ENCODE measurements at regions not wholly inside any gene's neighbourhood (a gene's known extent, or its start where the extent isn't known, plus 50 kb on each side); places are given as distances from the start of the nearest gene placed in this dataset.

DNA sequence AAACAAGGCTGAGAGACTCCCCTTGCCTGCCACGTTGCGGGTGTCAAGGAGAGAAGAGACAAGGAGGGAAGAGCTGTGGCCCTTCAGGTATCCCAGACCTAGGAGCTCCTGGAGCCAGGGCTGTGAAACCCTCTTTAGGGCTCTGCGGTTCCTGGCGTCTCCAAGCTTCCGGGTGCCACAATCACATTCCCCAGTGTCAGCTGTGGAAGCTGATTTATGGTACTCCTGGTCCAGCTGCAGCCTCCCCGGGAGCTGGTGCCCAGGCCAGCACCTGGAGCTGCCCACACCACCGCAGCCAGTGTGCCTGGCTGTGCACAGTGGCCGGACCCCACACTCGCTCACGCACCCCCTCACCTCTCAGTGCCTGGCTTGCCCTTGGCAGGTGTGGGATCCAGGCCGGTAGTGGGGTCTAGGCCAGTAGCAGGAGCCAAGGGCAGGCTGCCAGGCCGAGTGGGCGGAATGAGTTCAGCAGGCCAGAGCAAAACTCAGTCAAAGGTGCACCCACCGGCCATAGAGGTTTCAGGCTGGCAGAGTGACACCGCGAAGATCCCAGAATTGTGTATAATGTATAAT lies 58.9 kb upstream of the L3MBTL3 start:
- CTCF ChIA-PET: no interaction called here
- DNase-seq: no peak

DNA sequence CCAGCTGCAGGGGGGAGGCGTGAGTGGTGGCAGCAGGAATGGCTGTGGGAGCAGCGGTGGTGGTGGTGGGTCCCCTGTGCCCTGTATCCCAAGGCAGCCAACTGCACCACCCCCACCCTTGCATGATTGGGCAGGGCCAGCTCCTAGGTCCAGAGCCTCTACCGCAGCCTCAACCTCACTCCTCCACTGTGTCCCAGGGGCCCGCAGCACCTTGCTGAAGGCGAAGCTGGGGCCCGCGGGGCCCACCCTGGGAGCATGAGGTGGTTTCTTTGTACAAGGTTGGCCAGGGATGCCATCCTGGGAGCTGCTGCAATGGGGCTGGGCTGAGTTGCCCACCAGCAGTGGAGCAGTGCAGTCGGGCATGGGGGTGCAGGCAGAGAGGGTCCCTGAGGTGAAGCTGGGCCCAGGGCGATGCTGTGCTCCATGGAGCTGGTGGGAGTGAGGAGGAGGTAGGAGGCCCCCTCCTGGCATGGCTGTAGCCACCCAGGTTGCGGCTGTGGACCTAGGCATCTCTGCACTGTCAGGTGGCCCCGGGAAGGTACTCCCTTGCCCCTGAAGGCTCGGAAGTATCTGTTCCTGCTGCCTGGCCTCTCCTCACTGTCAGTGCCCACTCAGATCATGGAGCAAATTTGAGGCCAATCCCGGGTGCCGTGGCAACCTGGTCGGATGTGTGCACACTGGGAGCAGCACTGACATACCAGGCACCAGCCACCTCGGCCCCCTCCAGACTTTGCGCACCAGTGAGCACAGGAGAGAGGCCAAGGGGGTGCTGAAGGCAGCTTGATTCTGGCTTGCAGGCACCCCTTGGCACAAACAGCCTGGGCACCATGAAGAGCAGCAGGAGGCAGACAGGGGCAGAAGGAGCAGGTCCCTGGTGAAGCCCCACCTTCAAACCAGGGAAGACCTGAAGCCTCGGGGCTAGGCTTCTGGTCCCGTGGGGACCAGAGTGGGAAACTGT lies 60.2 kb upstream of the L3MBTL3 start:
- TF ChIP-seq EZH2 (IDR thresholded peaks at IDR 0.05; ENCODE audit: low read length, unreplicated experiment): no peak
- no peak for TF ChIP-seq EZH2phosphoT487 (IDR thresholded peaks at IDR 0.05; ENCODE audit: borderline replicate concordance, low read length)
- TF ChIP-seq, protein P1, sequence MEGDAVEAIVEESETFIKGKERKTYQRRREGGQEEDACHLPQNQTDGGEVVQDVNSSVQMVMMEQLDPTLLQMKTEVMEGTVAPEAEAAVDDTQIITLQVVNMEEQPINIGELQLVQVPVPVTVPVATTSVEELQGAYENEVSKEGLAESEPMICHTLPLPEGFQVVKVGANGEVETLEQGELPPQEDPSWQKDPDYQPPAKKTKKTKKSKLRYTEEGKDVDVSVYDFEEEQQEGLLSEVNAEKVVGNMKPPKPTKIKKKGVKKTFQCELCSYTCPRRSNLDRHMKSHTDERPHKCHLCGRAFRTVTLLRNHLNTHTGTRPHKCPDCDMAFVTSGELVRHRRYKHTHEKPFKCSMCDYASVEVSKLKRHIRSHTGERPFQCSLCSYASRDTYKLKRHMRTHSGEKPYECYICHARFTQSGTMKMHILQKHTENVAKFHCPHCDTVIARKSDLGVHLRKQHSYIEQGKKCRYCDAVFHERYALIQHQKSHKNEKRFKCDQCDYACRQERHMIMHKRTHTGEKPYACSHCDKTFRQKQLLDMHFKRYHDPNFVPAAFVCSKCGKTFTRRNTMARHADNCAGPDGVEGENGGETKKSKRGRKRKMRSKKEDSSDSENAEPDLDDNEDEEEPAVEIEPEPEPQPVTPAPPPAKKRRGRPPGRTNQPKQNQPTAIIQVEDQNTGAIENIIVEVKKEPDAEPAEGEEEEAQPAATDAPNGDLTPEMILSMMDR (conservative IDR thresholded peaks at IDR 0.05; ENCODE audit: low read depth, low read length): no peak
- ChIA-PET CTCF (no interaction called here), POLR2A (ENCODE audit: unreplicated experiment) (no interaction called here)
- Histone ChIP-seq H3K27ac (ENCODE audit: low read length) (no peak overlapping the region), H3K4me3 (ENCODE audit: low read length) (no peak overlapping the region), H3K9me2 (replicated peaks; ENCODE audit: low read length) (no peaks in the 10 kb centered on the region), H3K9ac (ENCODE audit: low read length) (no peak overlapping the region), H3K9me3 (ENCODE audit: low read length) (no peaks in the 10 kb centered on the region), H4K20me1 (ENCODE audit: low read length) (no peaks in the 10 kb centered on the region), H3K4me2 (ENCODE audit: low read length) (no peak overlapping the region), H3K36me3 (ENCODE audit: low read depth, low read length) (no peaks in the 10 kb centered on the region), H2AFZ (ENCODE audit: low read length) (no peak overlapping the region), H3F3A (ENCODE audit: low read length, unreplicated experiment) (no peaks in the 10 kb centered on the region), H3K4me1 (ENCODE audit: insufficient read depth, low read length) (no peaks in the 10 kb centered on the region), H3K27me3 (ENCODE audit: low read length) (no peaks in the 10 kb centered on the region), H3K79me2 (ENCODE audit: low read length) (no peaks in the 10 kb centered on the region)
- no TSS peak for BruUV-seq (replicated peaks)
- ATAC-seq: no peak
- intact Hi-C loops (cut with micrococcal nuclease): no loop called here
- no peak for DNase-seq

More for the DNA sequence above, 58.9 kb upstream of the L3MBTL3 start:
- ATAC-seq: no peak
- H3K36me3 ChIP-seq (ENCODE audit: low read depth, low read length): no peaks in the 10 kb centered on the region
- no peak overlapping the region for H3K4me2 ChIP-seq (ENCODE audit: low read length)
- H3K79me2 ChIP-seq (ENCODE audit: low read length): no peaks in the 10 kb centered on the region
- no peaks in the 10 kb centered on the region for H3K27me3 ChIP-seq (ENCODE audit: low read length)
- H4K20me1 ChIP-seq (ENCODE audit: low read length): no peaks in the 10 kb centered on the region
- BruUV-seq (replicated peaks): no TSS peak
- H3F3A ChIP-seq (ENCODE audit: low read length, unreplicated experiment): no peaks in the 10 kb centered on the region
- POLR2A ChIA-PET (ENCODE audit: unreplicated experiment): no interaction called here
- H2AFZ ChIP-seq (ENCODE audit: low read length): no peak overlapping the region
- TF ChIP-seq EZH2phosphoT487 (IDR thresholded peaks at IDR 0.05; ENCODE audit: borderline replicate concordance, low read length): no peak
- TF ChIP-seq, protein P1 (conservative IDR thresholded peaks at IDR 0.05; ENCODE audit: low read depth, low read length): no peak
- no peak for TF ChIP-seq EZH2 (IDR thresholded peaks at IDR 0.05; ENCODE audit: low read length, unreplicated experiment)
- no peaks in the 10 kb centered on the region for H3K9me2 ChIP-seq (replicated peaks; ENCODE audit: low read length)
- no peak overlapping the region for H3K9ac ChIP-seq (ENCODE audit: low read length)
- H3K4me1 ChIP-seq (ENCODE audit: insufficient read depth, low read length): no peaks in the 10 kb centered on the region
- no peak overlapping the region for H3K27ac ChIP-seq (ENCODE audit: low read length)
- no peak overlapping the region for H3K4me3 ChIP-seq (ENCODE audit: low read length)
- intact Hi-C loops (cut with micrococcal nuclease): no loop called here
- H3K9me3 ChIP-seq (ENCODE audit: low read length): no peaks in the 10 kb centered on the region

DNA sequence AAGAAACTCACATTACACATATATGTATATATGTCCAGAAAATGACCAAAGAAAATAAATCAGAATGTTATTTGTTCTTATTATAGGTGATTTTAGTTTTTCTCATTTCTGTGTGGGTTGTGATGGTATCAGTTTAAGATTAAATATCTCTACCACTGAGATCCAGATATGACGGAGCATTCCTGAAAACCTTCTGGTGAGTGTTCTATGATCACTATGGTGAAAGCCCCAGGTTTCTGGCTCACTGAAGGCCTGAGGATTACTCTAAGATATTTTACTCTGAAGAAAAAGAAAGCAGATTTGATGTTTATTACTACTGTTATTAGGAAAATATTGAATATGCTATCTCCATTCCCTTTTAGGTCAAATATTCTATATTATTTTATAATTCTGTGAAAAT lies 62.8 kb upstream of the L3MBTL3 start:
- Histone ChIP-seq H2AFZ (ENCODE audit: low read length) (no peak overlapping the region), H3K4me1 (ENCODE audit: insufficient read depth, low read length) (no peaks in the 10 kb centered on the region), H3K4me3 (ENCODE audit: low read length) (no peak overlapping the region), H3K36me3 (ENCODE audit: low read depth, low read length) (no peaks in the 10 kb centered on the region), H3K27ac (ENCODE audit: low read length) (no peak overlapping the region), H3F3A (ENCODE audit: low read length, unreplicated experiment) (no peaks in the 10 kb centered on the region), H3K4me2 (ENCODE audit: low read length) (no peak overlapping the region), H3K79me2 (ENCODE audit: low read length) (no peaks in the 10 kb centered on the region), H4K20me1 (ENCODE audit: low read length) (no peaks in the 10 kb centered on the region), H3K27me3 (ENCODE audit: low read length) (no peaks in the 10 kb centered on the region), H3K9me2 (replicated peaks; ENCODE audit: low read length) (no peaks in the 10 kb centered on the region), H3K9ac (ENCODE audit: low read length) (no peak overlapping the region), H3K9me3 (ENCODE audit: low read length) (no peaks in the 10 kb centered on the region)
- ATAC-seq (no peak), DNase-seq (no peak)
- no TSS peak for BruUV-seq (replicated peaks)
- TF ChIP-seq, protein P1 (conservative IDR thresholded peaks at IDR 0.05; ENCODE audit: low read depth, low read length): no peak
- TF ChIP-seq EZH2phosphoT487 (IDR thresholded peaks at IDR 0.05; ENCODE audit: borderline replicate concordance, low read length): no peak
- POLR2A ChIA-PET (ENCODE audit: unreplicated experiment): no interaction called here
- intact Hi-C loops (cut with micrococcal nuclease): no loop called here
- CTCF ChIA-PET: no interaction called here

Data from PC-3 (cell line).